NCI-H345 treated with DMSO at 0.1 percent for 48 hours (cell line): ENCODE measurements at regions not wholly inside any gene's neighbourhood (a gene's known extent, or its start where the extent isn't known, plus 50 kb on each side); places are given as distances from the start of the nearest gene placed in this dataset.

ENCODE experiments used
- DNase-seq: peaks from one replicate; lab custom pipeline; 2025; ENCODE audit not compliant: unreplicated experiment; lab: John Stamatoyannopoulos, UW

- no peak for DNase-seq
Measured at GRCh38 chr2:16466133-16466820, 199.4 kb downstream of the CYRIA start.

GRCh38 chr2:16464641-16465040 lies 201.0 kb downstream of the CYRIA start:
- no peak for DNase-seq

- DNase-seq, result no peak
Measured at GRCh38 chr2:16462958-16463357, 202.7 kb downstream of the CYRIA start.

- no peak for DNase-seq
Measured at GRCh38 chr2:16461672-16462071, 204.0 kb downstream of the CYRIA start.

GRCh38 chr2:16459606-16460005 lies 206.0 kb downstream of the CYRIA start:
- no peak for DNase-seq

- no peak for DNase-seq
Measured at GRCh38 chr2:16454621-16455020, 211.0 kb downstream of the CYRIA start.

- no peak for DNase-seq
Measured at GRCh38 chr2:16452123-16452522, 213.5 kb downstream of the CYRIA start.

GRCh38 chr2:16446706-16447105 lies 218.9 kb downstream of the CYRIA start:
- no peak for DNase-seq

GRCh38 chr2:16442971-16443370 lies 222.7 kb downstream of the CYRIA start:
- no peak for DNase-seq

GRCh38 chr2:16441431-16441830 lies 224.2 kb downstream of the CYRIA start:
- DNase-seq, result no peak

GRCh38 chr2:16440898-16441297 lies 224.7 kb downstream of the CYRIA start:
- no peak for DNase-seq

- no peak for DNase-seq
Measured at GRCh38 chr2:16438613-16439321, 226.9 kb downstream of the CYRIA start.

GRCh38 chr2:16437189-16437588 lies 228.4 kb downstream of the CYRIA start:
- no peak for DNase-seq

- no peak for DNase-seq
Measured at GRCh38 chr2:16434393-16434792, 231.2 kb downstream of the CYRIA start.

- DNase-seq, result no peak
Measured at GRCh38 chr2:16430846-16431245, 234.8 kb downstream of the CYRIA start.

GRCh38 chr2:16429431-16430145 lies 236.0 kb downstream of the CYRIA start:
- DNase-seq, result no peak

GRCh38 chr2:16429002-16429401 lies 236.6 kb downstream of the CYRIA start:
- no peak for DNase-seq

GRCh38 chr2:16425462-16426336 lies 239.9 kb downstream of the CYRIA start:
- DNase-seq, result no peak

GRCh38 chr2:16420421-16420820 lies 245.2 kb downstream of the CYRIA start:
- no peak for DNase-seq

- DNase-seq, result no peak
Measured at GRCh38 chr2:16417726-16418125, 247.9 kb downstream of the CYRIA start.

- no peak for DNase-seq
Measured at GRCh38 chr2:16416651-16417050, 249.0 kb downstream of the CYRIA start.
